A204.1 (cell line): ENCODE measurements at regions not wholly inside any gene's neighbourhood (a gene's known extent, or its start where the extent isn't known, plus 50 kb on each side); places are given as distances from the start of the nearest gene placed in this dataset.
A peak's percentile ranks its signal among the peaks of the same experiment; 100 is the strongest.
"Not testable (repeated sequence)": the region's sequence is repeated elsewhere in the genome, so short reads cannot be mapped to it uniquely, and the experiment has no call there.

Experiments used
- FAIRE-seq: peaks from 2 replicates; lab custom pipeline; 2012; peaks lifted over from hg19 to GRCh38; lab: Jason Lieb, UNC

DNA sequence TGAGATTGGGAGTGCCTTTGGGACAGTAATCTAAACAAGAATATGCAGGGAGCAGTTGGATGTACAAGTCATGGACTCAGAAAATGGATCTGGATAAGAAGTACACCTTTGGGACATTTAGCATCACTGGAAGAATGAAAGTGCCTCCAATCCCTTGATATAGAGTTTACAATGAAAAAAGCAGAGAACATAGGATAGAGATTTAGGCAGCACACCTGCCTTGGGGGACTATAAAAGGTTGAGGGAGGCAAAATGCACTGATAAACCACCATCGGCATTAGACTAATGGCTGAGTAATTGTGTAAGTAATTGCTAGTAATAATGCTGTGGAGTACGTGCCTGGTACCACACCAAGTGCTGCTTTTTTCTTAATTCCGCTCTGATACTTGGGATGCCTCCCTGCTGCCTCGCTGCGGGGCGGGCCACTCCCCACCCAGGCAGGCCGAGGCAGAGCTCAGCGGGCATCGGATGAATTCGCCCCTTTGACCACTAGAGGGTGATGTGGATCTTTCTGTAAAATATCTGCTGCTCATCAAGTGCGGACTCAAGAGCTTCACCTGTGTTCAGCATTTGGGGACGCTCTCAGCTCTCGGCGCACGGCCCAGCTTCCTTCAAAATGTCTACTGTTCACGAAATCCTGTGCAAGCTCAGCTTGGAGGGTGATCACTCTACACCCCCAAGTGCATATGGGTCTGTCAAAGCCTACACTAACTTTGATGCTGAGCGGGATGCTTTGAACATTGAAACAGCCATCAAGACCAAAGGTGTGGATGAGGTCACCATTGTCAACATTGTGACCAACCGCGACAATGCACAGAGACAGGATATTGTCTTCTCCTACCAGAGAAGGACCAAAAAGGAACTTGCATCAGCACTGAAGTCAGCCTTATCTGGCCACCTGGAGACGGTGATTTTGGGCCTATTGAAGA, 99.9 kb downstream of the ANKRD18B start:
- no peak for FAIRE-seq

- not testable (repeated sequence) for FAIRE-seq
Observed at GRCh38 chr9:33628318-33628717, 104.3 kb downstream of the ANKRD18B start.

GRCh38 chr9:33628865-33629410, 104.9 kb downstream of the ANKRD18B start:
- no peak for FAIRE-seq

- FAIRE-seq, result no peak
Observed at GRCh38 chr9:33633636-33634035, 109.6 kb downstream of the ANKRD18B start.

DNA sequence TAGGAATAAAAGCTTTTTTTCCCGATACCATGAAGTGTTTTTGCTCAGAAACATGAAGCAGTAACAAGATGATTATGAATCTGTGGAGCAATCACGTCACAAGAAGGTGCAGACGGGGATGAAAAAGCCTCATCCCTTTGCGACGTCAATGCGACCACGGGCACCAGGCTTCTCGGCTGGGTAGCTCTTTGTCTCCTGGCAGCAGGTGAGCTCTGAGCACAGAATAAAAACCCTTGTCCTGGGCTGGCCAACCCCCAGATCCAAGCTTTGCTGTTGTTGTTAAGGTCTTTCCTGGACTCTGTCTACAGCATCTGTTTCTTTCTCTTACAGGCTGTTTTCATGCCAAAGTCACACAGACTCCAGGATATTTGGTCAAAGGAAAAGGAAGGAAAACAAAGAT, 113.8 kb downstream of the ANKRD18B start:
- no peak for FAIRE-seq

DNA sequence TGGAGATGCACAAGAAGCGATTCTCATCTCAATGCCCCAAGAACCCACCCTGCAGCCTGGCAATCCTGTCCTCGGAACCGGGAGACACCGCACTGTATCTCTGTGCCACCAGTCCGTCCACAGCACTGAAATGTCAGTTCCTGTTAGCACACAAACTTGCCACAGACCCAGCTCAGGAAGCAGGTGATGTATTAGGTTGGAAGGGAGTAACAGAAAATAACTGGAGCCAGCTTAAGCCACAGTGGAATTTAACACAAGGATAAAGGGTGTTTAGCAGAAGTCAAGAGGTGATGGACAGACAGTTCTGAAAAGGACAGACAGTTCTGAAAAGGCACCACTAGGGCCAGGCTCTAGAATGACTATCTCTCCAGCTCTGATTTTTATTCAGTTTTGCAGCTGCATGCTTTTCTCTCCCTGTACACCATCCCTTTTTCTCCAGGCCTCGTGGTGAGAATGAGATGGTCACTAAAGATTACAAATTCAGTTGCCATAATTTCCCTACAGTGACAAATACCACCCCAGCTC, 114.4 kb downstream of the ANKRD18B start:
- no peak for FAIRE-seq

DNA sequence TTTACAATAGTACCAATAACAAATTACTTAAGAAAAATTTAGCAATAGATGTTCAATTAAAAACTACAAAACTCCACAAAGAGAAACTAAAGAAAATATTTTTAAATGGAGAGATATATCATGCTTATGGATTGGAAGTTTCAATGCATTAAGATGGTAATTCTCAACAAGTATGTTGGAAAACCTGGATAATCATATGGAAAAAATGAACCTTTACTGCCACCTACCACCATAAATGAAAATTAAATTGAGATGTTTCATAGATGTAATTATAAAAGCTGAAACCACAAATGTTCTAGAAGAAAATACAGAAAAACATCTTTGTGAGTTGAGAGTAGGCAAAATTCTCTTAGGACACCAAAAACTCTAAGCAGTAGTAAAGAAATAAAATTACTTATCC, 121.7 kb downstream of the ANKRD18B start:
- FAIRE-seq, result no peak

DNA sequence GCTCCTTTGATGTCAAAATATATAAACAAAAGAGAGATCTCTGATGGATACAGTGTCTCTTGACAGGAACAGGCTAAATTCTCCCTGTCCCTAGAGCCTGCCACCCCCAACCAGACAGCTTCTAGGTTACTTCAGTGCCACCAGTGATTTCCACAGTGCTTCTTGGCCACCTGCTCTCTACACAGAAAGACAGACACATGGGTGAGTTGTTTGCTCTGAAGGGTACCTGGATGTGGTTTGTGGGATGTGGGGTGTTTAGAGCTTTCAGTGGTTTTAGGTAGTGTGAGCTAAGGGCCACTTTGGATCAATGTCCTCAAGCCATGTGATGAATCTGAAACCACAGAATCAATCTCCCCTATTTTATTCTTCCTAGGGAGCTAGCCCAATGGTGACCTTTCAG, 125.4 kb downstream of the ANKRD18B start:
- no peak for FAIRE-seq

DNA sequence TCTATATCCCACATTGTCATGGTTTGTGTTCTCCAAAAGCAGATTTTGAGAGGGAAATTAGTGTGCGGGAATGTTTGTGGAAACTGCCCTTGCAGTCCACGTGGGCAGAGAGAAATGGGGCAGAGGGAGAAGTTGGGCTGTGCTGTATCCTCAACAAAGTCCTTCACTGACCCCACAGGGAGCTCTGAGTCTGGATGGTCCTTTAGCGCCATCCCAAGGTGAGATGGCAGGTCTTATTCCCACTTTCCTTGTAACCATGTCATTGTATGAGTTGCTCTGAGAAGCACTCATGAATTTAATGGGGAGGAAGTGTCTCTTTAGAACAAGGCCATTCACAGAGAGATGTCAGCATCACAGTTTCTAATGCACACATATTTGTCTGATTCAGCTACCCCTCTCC, 127.1 kb downstream of the ANKRD18B start:
- no peak for FAIRE-seq

DNA sequence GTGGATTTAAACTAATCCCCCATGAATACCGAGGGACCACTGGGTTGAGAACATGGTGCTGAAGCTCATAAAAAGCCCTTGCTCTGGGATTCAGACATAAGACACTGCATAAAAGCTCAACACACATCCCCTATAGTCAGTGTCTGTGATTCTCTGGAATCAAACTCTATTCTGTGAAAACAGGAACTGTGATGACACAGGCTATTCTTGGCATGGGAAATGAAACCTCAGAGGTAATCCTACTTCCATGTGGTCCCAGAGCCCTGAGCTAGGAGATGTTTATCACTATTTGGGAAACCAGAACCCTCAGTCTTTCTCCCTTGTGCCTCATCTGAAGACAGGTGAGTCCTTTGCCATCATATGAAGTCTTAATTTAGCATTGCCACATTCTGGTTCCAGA, 135.4 kb upstream of the PRSS3 start:
- no peak for FAIRE-seq

GRCh38 chr9:33660772-33661171, 134.6 kb upstream of the PRSS3 start:
- no peak for FAIRE-seq

- FAIRE-seq, result no peak
Observed at GRCh38 chr9:33661176-33661575, 134.2 kb upstream of the PRSS3 start.

GRCh38 chr9:33662871-33663270, 132.5 kb upstream of the PRSS3 start:
- no peak for FAIRE-seq

- not testable (repeated sequence) for FAIRE-seq
Observed at GRCh38 chr9:33676194-33676745, 119.1 kb upstream of the PRSS3 start.

- no peak for FAIRE-seq
Observed at GRCh38 chr9:33676746-33677505, 118.4 kb upstream of the PRSS3 start.

DNA sequence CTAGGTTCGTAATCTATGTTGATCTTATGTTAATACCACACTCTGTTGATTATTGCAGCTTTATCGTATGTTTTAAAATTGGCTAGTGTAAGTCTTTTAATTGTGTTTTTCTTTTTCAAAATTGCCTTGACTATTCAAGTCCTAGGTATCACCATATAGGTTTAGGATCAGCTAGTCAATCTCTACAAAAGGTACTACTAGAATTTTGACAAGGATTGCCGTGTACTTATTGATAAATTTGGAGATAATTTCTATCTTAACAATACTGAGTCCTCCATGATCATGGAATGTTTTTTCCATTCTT, 117.9 kb upstream of the PRSS3 start:
- peak; percentile 25 for FAIRE-seq

DNA sequence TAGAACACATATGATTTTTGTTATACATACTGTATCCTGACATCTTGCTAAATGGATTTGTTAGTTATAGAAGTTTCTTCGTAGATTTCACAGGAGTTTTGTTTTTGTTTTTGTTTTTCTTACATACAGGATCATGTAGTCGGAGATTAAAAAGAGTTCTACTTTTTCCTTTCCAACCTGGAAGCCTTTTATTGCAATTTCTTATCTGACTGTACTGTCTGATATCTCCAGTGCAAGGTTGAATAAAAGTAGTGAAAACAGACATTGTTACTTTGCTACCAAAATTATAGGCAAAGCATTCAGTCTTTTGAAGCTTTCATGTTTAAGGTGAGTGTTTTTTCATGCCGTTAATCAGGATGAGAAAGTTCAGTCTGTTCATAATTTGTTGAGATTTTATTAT, 117.4 kb upstream of the PRSS3 start:
- no peak for FAIRE-seq

DNA sequence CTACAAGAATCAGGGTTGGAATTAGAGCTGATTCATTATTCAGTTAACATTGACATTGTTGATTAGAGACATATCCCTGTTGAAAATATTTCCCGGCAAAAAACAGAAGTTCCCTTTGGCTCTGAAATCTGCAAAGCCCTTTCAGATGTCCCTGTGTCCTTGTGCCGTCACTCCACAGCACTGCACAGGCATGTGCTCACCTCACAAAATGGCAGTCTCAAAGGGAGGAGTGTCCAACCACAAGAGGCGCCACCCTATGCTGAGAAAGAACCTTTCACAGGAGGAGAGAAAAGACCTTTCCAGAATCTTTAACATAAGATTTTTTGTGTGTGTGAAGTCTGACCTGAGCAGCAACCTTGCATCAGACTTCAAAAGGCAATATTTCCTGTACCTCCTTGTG, 112.8 kb upstream of the PRSS3 start:
- no peak for FAIRE-seq

- peak; percentile 25 for FAIRE-seq
Observed at GRCh38 chr9:33684831-33685230, 110.5 kb upstream of the PRSS3 start.

- FAIRE-seq, result no peak
Observed at GRCh38 chr9:33686942-33687341, 108.4 kb upstream of the PRSS3 start.

DNA sequence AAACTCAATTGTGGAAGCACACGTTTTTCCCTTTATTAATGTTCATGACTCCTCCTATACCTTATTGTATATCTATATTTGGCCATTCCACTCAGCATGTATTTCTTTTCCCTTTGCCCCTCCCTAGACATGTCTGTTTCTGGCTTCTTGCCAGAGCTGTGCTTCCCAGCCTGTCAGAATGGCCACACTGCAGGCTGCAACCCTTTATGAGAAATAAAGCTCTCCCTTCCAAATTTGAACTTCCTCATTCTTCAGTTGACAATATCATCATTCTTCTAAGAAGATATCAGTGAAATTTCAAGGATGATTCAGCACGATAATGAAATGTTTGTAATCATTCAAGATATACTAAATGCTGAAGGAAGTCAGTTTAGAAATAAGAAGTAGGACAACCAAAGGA, 107.6 kb upstream of the PRSS3 start:
- no peak for FAIRE-seq

DNA sequence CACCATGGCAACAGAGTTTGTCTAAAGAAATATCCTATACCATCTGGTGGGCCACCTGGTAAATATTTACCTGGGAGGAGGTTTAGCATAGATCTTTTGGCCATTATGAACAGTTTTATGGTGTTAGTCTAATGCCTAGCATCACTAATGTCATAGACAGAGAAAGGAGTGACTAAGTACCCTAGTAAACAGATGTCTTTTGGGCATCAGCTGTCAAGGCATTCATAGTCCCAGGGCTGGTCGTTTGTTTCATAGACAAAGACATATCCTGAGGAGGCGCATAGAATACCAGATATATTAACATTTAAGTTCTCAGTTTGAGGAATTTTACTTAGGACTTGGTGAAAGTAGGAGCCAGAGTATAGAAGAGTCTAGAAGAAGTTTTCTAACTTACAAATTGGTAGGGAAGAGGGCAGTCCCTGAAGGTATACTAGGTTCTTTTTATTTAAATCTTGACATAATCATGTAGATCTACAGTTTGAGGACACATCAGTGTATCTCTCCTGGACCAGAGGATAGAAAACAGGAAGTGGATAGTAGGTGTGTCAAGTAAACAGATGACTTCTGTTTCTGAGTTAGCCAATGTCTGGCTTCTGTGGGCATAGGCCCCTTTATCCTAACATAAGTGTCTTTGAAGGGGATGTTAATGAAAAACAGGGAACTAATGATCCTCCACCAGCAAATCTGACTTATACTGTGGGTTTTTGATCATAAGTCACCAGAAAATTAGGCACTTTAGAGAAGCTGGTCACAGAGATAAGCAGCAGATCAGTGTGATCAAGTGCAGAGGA, 105.0 kb upstream of the PRSS3 start:
- FAIRE-seq, result no peak
